GM18511 (cell line): ENCODE measurements at regions not wholly inside any gene's neighbourhood (a gene's known extent, or its start where the extent isn't known, plus 50 kb on each side); places are given as distances from the start of the nearest gene placed in this dataset.

Experiments used
- ATAC-seq: cut with Tn5 transposase; IDR thresholded peaks from one replicate; pipeline ENCODE4 v1.9.1; 2021; ENCODE audit warnings: mild to moderate bottlenecking, moderate library complexity; ENCODE audit not compliant: unreplicated experiment

- peak; percentile 52 for ATAC-seq
Observed at GRCh38 chr21:18460979-18461378, 57.4 kb upstream of the TMPRSS15 start.

- ATAC-seq: no peak
Observed at GRCh38 chr21:18461743-18462142, 58.2 kb upstream of the TMPRSS15 start.

- ATAC-seq: peak; percentile 67
Observed at GRCh38 chr21:18467715-18468114, 64.1 kb upstream of the TMPRSS15 start.

GRCh38 chr21:18468790-18469189, 65.2 kb upstream of the TMPRSS15 start:
- ATAC-seq: peak; percentile 64

GRCh38 chr21:18476639-18477038, 73.1 kb upstream of the TMPRSS15 start:
- no peak for ATAC-seq

GRCh38 chr21:18477043-18477442, 73.5 kb upstream of the TMPRSS15 start:
- no peak for ATAC-seq

GRCh38 chr21:18478513-18478912, 74.9 kb upstream of the TMPRSS15 start:
- ATAC-seq: no peak

- no peak for ATAC-seq
Observed at GRCh38 chr21:18488252-18488651, 84.7 kb upstream of the TMPRSS15 start.

GRCh38 chr21:18493422-18493821, 89.8 kb upstream of the TMPRSS15 start:
- no peak for ATAC-seq

- no peak for ATAC-seq
Observed at GRCh38 chr21:18495523-18495922, 91.9 kb upstream of the TMPRSS15 start.

GRCh38 chr21:18498431-18498830, 94.8 kb upstream of the TMPRSS15 start:
- no peak for ATAC-seq

- ATAC-seq: no peak
Observed at GRCh38 chr21:18499761-18500376, 96.3 kb upstream of the TMPRSS15 start.

GRCh38 chr21:18518054-18518481, 114.5 kb upstream of the TMPRSS15 start:
- no peak for ATAC-seq

- ATAC-seq: no peak
Observed at GRCh38 chr21:18521204-18521603, 117.6 kb upstream of the TMPRSS15 start.

- ATAC-seq: no peak
Observed at GRCh38 chr21:18522181-18522972, 118.8 kb upstream of the TMPRSS15 start.

GRCh38 chr21:18524097-18524880, 120.7 kb upstream of the TMPRSS15 start:
- no peak for ATAC-seq

GRCh38 chr21:18529254-18529653, 125.7 kb upstream of the TMPRSS15 start:
- ATAC-seq: no peak

GRCh38 chr21:18542081-18542480, 138.5 kb upstream of the TMPRSS15 start:
- ATAC-seq: no peak

- no peak for ATAC-seq
Observed at GRCh38 chr21:18545908-18546307, 142.3 kb upstream of the TMPRSS15 start.

- no peak for ATAC-seq
Observed at GRCh38 chr21:18547347-18547746, 143.8 kb upstream of the TMPRSS15 start.

- no peak for ATAC-seq
Observed at GRCh38 chr21:18548249-18548648, 144.7 kb upstream of the TMPRSS15 start.
